ENCODE measurements at regions not wholly inside any gene's neighbourhood (a gene's known extent, or its start where the extent isn't known, plus 50 kb on each side); places are given as distances from the start of the nearest gene placed in this dataset.
A peak's percentile ranks its signal among the peaks of the same experiment; 100 is the strongest.
"Not testable (repeated sequence)": the region's sequence is repeated elsewhere in the genome, so short reads cannot be mapped to it uniquely, and the experiment has no call there.

GRCh38 chr3:185306286-185306685 is 52.4 kb upstream of the EHHADH start:
- not testable (repeated sequence) for FAIRE-seq; H3K4me3 ChIP-seq (ENCODE audit: low read depth in 1 of 3, low read length in 3 of 3)
- H3K9me3 ChIP-seq (ENCODE audit: control insufficient read depth in 2 of 2, insufficient read depth in 1 of 2, low read depth in 1 of 2, low read length in 1 of 2): peaks cover 0 to 11% of the 10 kb centered on the region in 2 donors

GRCh38 chr3:185306847-185307246 is 53.0 kb upstream of the EHHADH start:
- Histone ChIP-seq H3K27ac (ENCODE audit: low read depth in 1 of 3, low read length in 2 of 3) (no peak overlapping the region), H3K27me3 (ENCODE audit: control insufficient read depth in 3 of 3, insufficient read depth in 3 of 3, low read length in 3 of 3) (no peaks in the 10 kb centered on the region), H3K4me1 (ENCODE audit: control insufficient read depth in 3 of 3, insufficient read depth in 2 of 3, low read depth in 1 of 3, low read length in 2 of 3) (no peaks in the 10 kb centered on the region), H3K9me3 (ENCODE audit: control insufficient read depth in 2 of 2, insufficient read depth in 1 of 2, low read depth in 1 of 2, low read length in 1 of 2) (peaks cover 0 to 11% of the 10 kb centered on the region in 2 donors), H3K4me3 (ENCODE audit: low read depth in 1 of 3, low read length in 3 of 3) (no peak overlapping the region), H3K36me3 (ENCODE audit: control insufficient read depth in 3 of 3, insufficient read depth in 2 of 3, low read depth in 1 of 3, low read length in 3 of 3) (no peaks in the 10 kb centered on the region)
- WGBS, 3 donors: 90 to 95% (median 95%) methylated on average over 3 of the region's 3 CpGs
- DNase-seq (no peak), FAIRE-seq (no peak)

More at GRCh38 chr3:185306286-185306685, 52.4 kb upstream of the EHHADH start:
- not testable (repeated sequence) for H3K27me3 ChIP-seq (ENCODE audit: control insufficient read depth in 3 of 3, insufficient read depth in 3 of 3, low read length in 3 of 3); DNase-seq; H3K27ac ChIP-seq (ENCODE audit: low read depth in 1 of 3, low read length in 2 of 3); H3K36me3 ChIP-seq (ENCODE audit: control insufficient read depth in 3 of 3, insufficient read depth in 2 of 3, low read depth in 1 of 3, low read length in 3 of 3); H3K4me1 ChIP-seq (ENCODE audit: control insufficient read depth in 3 of 3, insufficient read depth in 2 of 3, low read depth in 1 of 3, low read length in 2 of 3)

GRCh38 chr3:185308126-185308754 is 54.4 kb upstream of the EHHADH start:
- 90 to 96% (median 93%) methylated on average over 2 of the region's 2 CpGs for WGBS, 3 donors
- H3K36me3 ChIP-seq (ENCODE audit: control insufficient read depth in 3 of 3, insufficient read depth in 2 of 3, low read depth in 1 of 3, low read length in 3 of 3): no peaks in the 10 kb centered on the region
- H3K27me3 ChIP-seq (ENCODE audit: control insufficient read depth in 3 of 3, insufficient read depth in 3 of 3, low read length in 3 of 3): no peaks in the 10 kb centered on the region
- DNase-seq (peak; percentile 67 to 73), FAIRE-seq (no peak)
- no peak overlapping the region for H3K27ac ChIP-seq (ENCODE audit: low read depth in 1 of 3, low read length in 2 of 3)
- H3K4me3 ChIP-seq (ENCODE audit: low read depth in 1 of 3, low read length in 3 of 3): no peak overlapping the region
- peaks cover 0 to 11% of the 10 kb centered on the region in 2 donors for H3K9me3 ChIP-seq (ENCODE audit: control insufficient read depth in 2 of 2, insufficient read depth in 1 of 2, low read depth in 1 of 2, low read length in 1 of 2)
- H3K4me1 ChIP-seq (ENCODE audit: control insufficient read depth in 3 of 3, insufficient read depth in 2 of 3, low read depth in 1 of 3, low read length in 2 of 3): no peaks in the 10 kb centered on the region

DNA sequence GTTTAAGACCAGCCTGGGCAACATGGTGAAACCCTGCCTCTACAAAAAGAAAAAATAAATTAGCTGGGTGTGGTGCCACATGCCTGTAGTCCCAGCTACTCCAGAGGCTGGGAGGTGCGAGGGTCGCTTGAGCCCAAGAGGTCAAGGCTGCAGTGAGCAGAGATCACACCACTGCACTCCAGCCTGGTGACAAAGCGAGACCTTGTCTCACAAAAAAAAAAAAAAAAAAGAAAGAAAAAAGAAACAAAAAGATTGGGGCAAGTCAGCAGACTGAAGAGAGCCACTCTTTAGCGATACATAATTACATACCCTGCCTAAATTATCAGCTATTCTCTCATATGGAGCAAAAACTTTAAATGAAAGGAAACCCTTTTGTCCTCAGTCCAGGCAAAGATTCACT is 53.6 kb upstream of the MAP3K13 start:
- 59 to 85% (median 70%) methylated on average over 4 of the region's 4 CpGs for WGBS, 3 donors
- Histone ChIP-seq H3K27me3 (ENCODE audit: control insufficient read depth in 3 of 3, insufficient read depth in 3 of 3, low read length in 3 of 3) (no peaks in the 10 kb centered on the region), H3K9me3 (ENCODE audit: control insufficient read depth in 2 of 2, insufficient read depth in 1 of 2, low read depth in 1 of 2, low read length in 1 of 2) (peaks cover 0 to 11% of the 10 kb centered on the region in 2 donors), H3K36me3 (ENCODE audit: control insufficient read depth in 3 of 3, insufficient read depth in 2 of 3, low read depth in 1 of 3, low read length in 3 of 3) (no peaks in the 10 kb centered on the region), H3K27ac (ENCODE audit: low read depth in 1 of 3, low read length in 2 of 3) (no peak overlapping the region), H3K4me1 (ENCODE audit: control insufficient read depth in 3 of 3, insufficient read depth in 2 of 3, low read depth in 1 of 3, low read length in 2 of 3) (no peaks in the 10 kb centered on the region), H3K4me3 (ENCODE audit: low read depth in 1 of 3, low read length in 3 of 3) (no peak overlapping the region)
- DNase-seq (no peak), FAIRE-seq (no peak)

DNA sequence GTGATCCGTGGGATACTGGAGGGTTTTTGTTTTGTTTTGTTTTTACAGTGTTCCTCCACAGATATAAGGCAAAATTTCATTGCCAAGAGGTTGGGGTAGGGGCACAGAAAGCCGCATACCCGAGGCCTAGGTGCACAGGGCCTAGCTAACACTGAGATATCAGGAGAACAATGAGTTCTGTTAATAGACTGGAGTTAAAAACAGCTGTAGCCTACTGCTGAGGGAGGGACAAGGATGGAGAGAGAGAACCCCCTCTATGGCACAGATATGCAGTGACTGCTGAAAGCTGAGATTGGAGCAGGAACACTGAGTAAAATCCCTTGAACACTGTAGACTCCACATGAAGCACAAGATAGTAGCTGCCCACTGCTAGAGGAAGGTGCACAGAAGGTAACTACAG is 53.1 kb upstream of the MAP3K13 start:
- H3K27me3 ChIP-seq (ENCODE audit: control insufficient read depth in 3 of 3, insufficient read depth in 3 of 3, low read length in 3 of 3): no peaks in the 10 kb centered on the region
- H3K27ac ChIP-seq (ENCODE audit: low read depth in 1 of 3, low read length in 2 of 3): no peak overlapping the region
- peaks cover 0 to 11% of the 10 kb centered on the region in 2 donors for H3K9me3 ChIP-seq (ENCODE audit: control insufficient read depth in 2 of 2, insufficient read depth in 1 of 2, low read depth in 1 of 2, low read length in 1 of 2)
- no peaks in the 10 kb centered on the region for H3K36me3 ChIP-seq (ENCODE audit: control insufficient read depth in 3 of 3, insufficient read depth in 2 of 3, low read depth in 1 of 3, low read length in 3 of 3)
- 92 to 95% (median 94%) methylated on average over 3 of the region's 3 CpGs for WGBS, 3 donors
- no peak overlapping the region for H3K4me3 ChIP-seq (ENCODE audit: low read depth in 1 of 3, low read length in 3 of 3)
- no peaks in the 10 kb centered on the region for H3K4me1 ChIP-seq (ENCODE audit: control insufficient read depth in 3 of 3, insufficient read depth in 2 of 3, low read depth in 1 of 3, low read length in 2 of 3)
- FAIRE-seq (no peak), DNase-seq (no peak)

GRCh38 chr3:185311991-185312390 is 50.9 kb upstream of the MAP3K13 start:
- H3K27me3 ChIP-seq (ENCODE audit: control insufficient read depth in 3 of 3, insufficient read depth in 3 of 3, low read length in 3 of 3): no peaks in the 10 kb centered on the region
- WGBS, 3 donors: 39 to 60% (median 47%) methylated on average over 3 of the region's 3 CpGs
- H3K27ac ChIP-seq (ENCODE audit: low read depth in 1 of 3, low read length in 2 of 3): no peak overlapping the region
- FAIRE-seq (no peak), DNase-seq (peak; percentile 39 to 55)
- H3K4me1 ChIP-seq (ENCODE audit: control insufficient read depth in 3 of 3, insufficient read depth in 2 of 3, low read depth in 1 of 3, low read length in 2 of 3): peaks cover 0 to 9% (median 5%) of the 10 kb centered on the region in 3 donors
- peaks cover 0 to 11% of the 10 kb centered on the region in 2 donors for H3K9me3 ChIP-seq (ENCODE audit: control insufficient read depth in 2 of 2, insufficient read depth in 1 of 2, low read depth in 1 of 2, low read length in 1 of 2)
- H3K4me3 ChIP-seq (ENCODE audit: low read depth in 1 of 3, low read length in 3 of 3): no peak overlapping the region
- H3K36me3 ChIP-seq (ENCODE audit: control insufficient read depth in 3 of 3, insufficient read depth in 2 of 3, low read depth in 1 of 3, low read length in 3 of 3): no peaks in the 10 kb centered on the region

Data from small intestine (tissue), 7 donors.